GM12878 (cell line): ENCODE measurements at regions not wholly inside any gene's neighbourhood (a gene's known extent, or its start where the extent isn't known, plus 50 kb on each side); places are given as distances from the start of the nearest gene placed in this dataset.

Experiments
- ATAC-seq: fragments of 200-7000 bp; cut with Tn5 transposase; 3 replicates; pipeline ENCODE4 v1.9.1; 2020; ENCODE audit warnings: mild to moderate bottlenecking, moderate library complexity
- BruUV-seq: library from RNA; stranded (reverse); fragments of 400-500 nt; replicated peaks from 2 replicates; lab custom pipeline; 2021; lab: Mats Ljungman, UMichigan
- CTCF ChIA-PET: fragments of 300-600 bp; sonication (Branson Sonifier 250); formaldehyde crosslinking; extraction: SDS; loops from one replicate; lab custom pipeline; 2021; ENCODE audit warnings: inconsistent platforms; lab: Yijun Ruan, JAX
- POLR2A ChIA-PET: fragments of 350-600 bp; formaldehyde crosslinking; extraction: SDS; loops from one replicate; lab custom pipeline; 2021; ENCODE audit warnings: inconsistent platforms; lab: Charles Lee
- RAD21 ChIA-PET: fragments of 300-600 bp; sonication (Branson Sonifier 250); formaldehyde crosslinking; loops from one replicate; lab custom pipeline; 2023; ENCODE audit warnings: antibody characterized with exemption; ENCODE audit not compliant: unreplicated experiment; lab: Charles Lee
- SMC1A ChIA-PET: fragments of 300-600 bp; sonication (Branson Sonifier 250); formaldehyde crosslinking; loops from one replicate; lab custom pipeline; 2023; ENCODE audit not compliant: unreplicated experiment, uncharacterized antibody; lab: Charles Lee
- DNase-seq: peaks from one replicate; pipeline ENCODE4 v3.0.0-alpha.2; 2011; ENCODE audit warnings: low read depth, low spot score
- FAIRE-seq: peaks from 3 replicates; lab custom pipeline; 2011; peaks lifted over from hg19 to GRCh38; lab: Jason Lieb, UNC
- H2AFZ ChIP-seq: 2 replicates; pipeline ENCODE4 v1.6.0; 2011; ENCODE audit warnings: low read depth, low read length, control low read depth; ENCODE audit not compliant: control insufficient read depth
- H3K27ac ChIP-seq: 2 replicates; pipeline ENCODE4 v1.5.1; 2011; ENCODE audit warnings: control low read depth; ENCODE audit not compliant: control insufficient read depth, insufficient read depth
- H3K27me3 ChIP-seq, 2 experiments: replicated peaks in 1 of 2; 2 replicates each; pipeline versions ENCODE4 v1.6.0 to v1.6.1; 2011; ENCODE audit warnings: low read length in 1 of 2; ENCODE audit not compliant: control insufficient read depth in 2 of 2, insufficient read depth in 2 of 2
- H3K36me3 ChIP-seq, 2 experiments: 2 replicates each; pipeline ENCODE4 v1.5.1; 2011; ENCODE audit warnings: low read length in 1 of 2; ENCODE audit not compliant: control insufficient read depth in 2 of 2, insufficient read depth in 2 of 2
- H3K4me1 ChIP-seq: 2 replicates; pipeline ENCODE4 v1.6.1; 2011; ENCODE audit warnings: mild to moderate bottlenecking, low read length, moderate library complexity, mixed read lengths; ENCODE audit not compliant: control insufficient read depth, insufficient read depth
- H3K4me2 ChIP-seq: 2 replicates; pipeline ENCODE4 v1.6.0; 2011; ENCODE audit warnings: control low read depth; ENCODE audit not compliant: control insufficient read depth, insufficient read depth
- H3K4me3 ChIP-seq: fragments of 200-600 bp; sonication (generic); 2 replicates; pipeline ENCODE4 v1.5.1; 2016
- H3K79me2 ChIP-seq: 2 replicates; pipeline ENCODE4 v1.6.0; 2011; ENCODE audit warnings: low read length; ENCODE audit not compliant: control insufficient read depth, insufficient read depth
- H3K9ac ChIP-seq: 2 replicates; pipeline ENCODE4 v1.8.0; 2011; ENCODE audit warnings: low read length, control low read depth, mixed read lengths; ENCODE audit not compliant: control insufficient read depth, insufficient read depth
- H3K9me3 ChIP-seq: replicated peaks from 3 replicates; pipeline ENCODE4 v1.5.1; 2011; ENCODE audit warnings: mild to moderate bottlenecking, low read length; ENCODE audit not compliant: control insufficient read depth, insufficient read depth
- H4K20me1 ChIP-seq: 2 replicates; pipeline ENCODE4 v1.6.0; 2011; ENCODE audit not compliant: control insufficient read depth, insufficient read depth
- ATF2 ChIP-seq: IDR thresholded peaks from 2 replicates; pipeline ENCODE4 v1.6.1; 2012; ENCODE audit warnings: low read length, inconsistent platforms
- CBX5 ChIP-seq: sonication (generic); IDR thresholded peaks from 2 replicates; pipeline ENCODE4 v1.6.1; 2016; ENCODE audit warnings: low read depth, moderate library complexity, mild to moderate bottlenecking, inconsistent platforms
- CHD2 ChIP-seq: IDR thresholded peaks from 2 replicates; pipeline ENCODE4 v1.6.1; 2011; ENCODE audit warnings: low read depth, low read length, improper control_type of control experiment, borderline replicate concordance
- HDGF ChIP-seq: fragments of 450-650 bp; IDR thresholded peaks from 2 replicates; pipeline ENCODE4 v1.6.1; 2016; ENCODE audit warnings: antibody characterized with exemption
- RELA ChIP-seq: fragments of 450-650 bp; IDR thresholded peaks from 2 replicates; pipeline ENCODE4 v1.8.0; 2014; ENCODE audit warnings: borderline replicate concordance; ENCODE audit not compliant: partially characterized antibody
- SIN3A ChIP-seq: IDR thresholded peaks from 2 replicates; pipeline ENCODE4 v1.6.1; 2012; ENCODE audit warnings: low read depth, low read length, improper control_type of control experiment
- SMAD5 ChIP-seq: IDR thresholded peaks from 2 replicates; pipeline ENCODE4 v1.6.1; 2016; ENCODE audit warnings: antibody characterized with exemption, low read depth
- SMC3 ChIP-seq: IDR thresholded peaks from 2 replicates; pipeline ENCODE4 v1.6.1; 2011; ENCODE audit warnings: low read length, improper control_type of control experiment, borderline replicate concordance
- WGBS: methylation state at CpG from one replicate; pipeline ENCODE4 v1.1.6; 2016; ENCODE audit warnings: low lambda C conversion rate; ENCODE audit not compliant: insufficient replicate concordance, insufficient coverage; ENCODE audit errors: missing lambda C conversion rate; 5-methylcytosine and 5-hydroxymethylcytosine counted together
- in situ Hi-C: fragments of 300-500 bp; cut with MboI; formaldehyde crosslinking; loops from 9 replicates; pipeline ENCODE4 v1.14.3; 2018; ENCODE audit warnings: mixed read lengths
- intact Hi-C: fragments of 100-400 bp; cut with micrococcal nuclease; formaldehyde crosslinking; loops from one replicate; pipeline ENCODE4 v1.14.2; 2022; ENCODE audit not compliant: unreplicated experiment

GRCh38 chr16:65981057-65981456, 385.4 kb upstream of the CDH5 start:
- ChIA-PET RAD21 (no interaction called here), CTCF (no interaction called here), SMC1A (no interaction called here), POLR2A (no interaction called here)
- H2AFZ ChIP-seq = no peak overlapping the region
- H3K9ac ChIP-seq = no peak overlapping the region
- H3K9me3 ChIP-seq = no peaks in the 10 kb centered on the region
- no peaks in the 10 kb centered on the region for H3K36me3 ChIP-seq
- ATAC-seq (no peak), FAIRE-seq (no peak), DNase-seq (no peak)
- WGBS = 0% methylated on average over 2 of the region's 2 CpGs
- no peak overlapping the region for H3K4me2 ChIP-seq
- no peaks in the 10 kb centered on the region for H4K20me1 ChIP-seq
- H3K27me3 ChIP-seq = no peaks in the 10 kb centered on the region
- intact Hi-C loops = no loop called here
- TF ChIP-seq RELA (no peak), CBX5 (no peak), SMC3 (no peak), CHD2 (no peak), HDGF (no peak), SMAD5 (no peak), SIN3A (no peak), ATF2 (no peak)
- no peaks in the 10 kb centered on the region for H3K4me1 ChIP-seq
- no peak overlapping the region for H3K27ac ChIP-seq
- no peak overlapping the region for H3K4me3 ChIP-seq
- H3K79me2 ChIP-seq = no peaks in the 10 kb centered on the region
- BruUV-seq = no TSS peak
- in situ Hi-C loops = no loop called here
